ENCODE measurements at regions not wholly inside any gene's neighbourhood (a gene's known extent, or its start where the extent isn't known, plus 50 kb on each side); places are given as distances from the start of the nearest gene placed in this dataset.
"Not testable (repeated sequence)": the region's sequence is repeated elsewhere in the genome, so short reads cannot be mapped to it uniquely, and the experiment has no call there.

- no peak for ATAC-seq
Observed at GRCh38 chr1:29624320-29625083, 388.2 kb downstream of the PTPRU start.

DNA sequence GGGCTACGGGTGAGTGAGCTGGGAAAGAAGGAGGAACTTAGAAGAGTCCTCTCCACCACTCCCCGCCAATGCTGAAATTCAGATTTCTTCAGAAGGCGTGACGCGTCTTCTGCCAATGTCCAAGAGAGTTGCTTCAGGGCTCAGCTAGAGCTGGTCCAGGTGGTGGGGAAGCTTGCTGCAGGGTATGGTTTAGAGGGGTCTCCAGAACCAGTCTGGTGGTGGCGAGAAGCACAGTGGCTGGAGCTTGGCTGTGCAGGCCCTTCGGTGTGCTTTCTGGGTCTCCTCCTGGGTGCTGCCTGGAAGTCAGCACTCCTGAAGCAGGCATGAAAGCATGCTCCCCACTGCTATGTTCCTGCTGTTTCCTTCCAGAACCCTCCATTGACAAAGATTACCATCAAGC lies 387.2 kb downstream of the PTPRU start:
- ATAC-seq, result no peak

DNA sequence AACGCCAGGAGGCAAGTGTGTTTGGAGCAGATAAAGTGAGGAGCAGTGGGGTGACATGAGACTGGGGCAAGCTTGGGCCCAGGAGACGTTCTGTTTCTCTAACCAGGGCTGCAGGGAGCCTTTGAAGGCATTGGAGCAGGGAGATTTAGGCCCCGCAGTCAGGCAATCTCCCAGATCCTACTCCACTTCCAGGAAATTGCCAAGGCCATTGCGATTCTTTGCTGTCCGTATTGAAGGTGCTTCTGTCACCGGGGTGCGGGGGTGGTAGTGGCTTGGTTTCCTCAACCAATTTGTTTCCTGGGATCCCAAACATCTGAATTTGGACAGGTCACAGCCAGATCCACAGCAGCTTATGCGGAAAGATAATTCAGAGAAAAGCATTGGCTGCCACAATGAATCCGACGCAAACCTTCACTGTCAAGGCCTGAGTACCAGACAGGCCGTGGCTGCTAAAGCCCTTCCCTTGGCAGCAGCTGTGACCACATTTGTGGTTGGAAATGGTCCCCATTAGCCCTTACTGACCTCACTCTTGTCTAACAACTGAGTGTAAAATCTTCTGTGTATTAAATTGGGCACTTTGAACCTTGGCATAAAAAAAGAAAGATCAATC lies 385.6 kb downstream of the PTPRU start:
- ATAC-seq, result no peak

DNA sequence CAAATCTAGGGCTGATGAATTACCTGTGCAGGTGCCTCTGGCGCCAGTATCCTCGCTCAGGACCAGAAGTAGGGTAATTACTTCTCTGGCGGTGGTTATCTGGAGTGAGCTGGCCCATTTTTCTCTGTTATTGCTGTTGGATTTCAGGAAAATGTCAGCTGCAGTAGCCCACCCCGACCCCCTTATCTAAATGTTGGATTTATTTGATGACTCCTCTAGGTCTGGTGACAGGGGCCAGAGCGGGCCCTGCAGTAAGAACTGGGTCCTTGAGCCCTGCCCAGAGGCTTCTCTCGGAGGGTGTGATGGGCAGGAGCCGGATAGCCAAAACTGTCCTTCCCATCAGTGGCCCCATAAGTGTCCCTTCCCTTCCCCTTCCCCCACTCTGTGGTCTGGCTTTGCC lies 384.3 kb downstream of the PTPRU start:
- ATAC-seq, result no peak

GRCh38 chr1:29607236-29607635 lies 370.9 kb downstream of the PTPRU start:
- ATAC-seq, result no peak

GRCh38 chr1:29604796-29605195 lies 368.5 kb downstream of the PTPRU start:
- not testable (repeated sequence) for ATAC-seq

DNA sequence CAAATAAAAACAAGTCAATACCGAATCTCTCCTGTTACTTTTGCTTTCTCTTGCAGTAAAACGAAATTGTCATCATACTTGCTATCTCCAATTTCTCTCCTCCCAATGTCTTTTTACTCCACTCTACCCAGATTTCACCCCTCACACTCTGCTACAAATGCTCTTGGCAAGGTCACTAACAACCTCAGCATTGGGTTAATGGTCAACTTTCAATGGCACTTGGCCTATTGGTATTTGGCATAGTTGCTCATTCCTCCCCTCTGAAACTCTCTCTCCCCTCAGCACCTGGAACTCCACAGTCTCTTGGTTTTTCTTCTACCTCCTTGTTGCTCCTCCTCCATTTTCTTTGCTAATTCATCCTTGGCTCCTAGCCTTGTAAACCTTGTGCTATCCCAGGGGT lies 367.3 kb downstream of the PTPRU start:
- ATAC-seq, result no peak

DNA sequence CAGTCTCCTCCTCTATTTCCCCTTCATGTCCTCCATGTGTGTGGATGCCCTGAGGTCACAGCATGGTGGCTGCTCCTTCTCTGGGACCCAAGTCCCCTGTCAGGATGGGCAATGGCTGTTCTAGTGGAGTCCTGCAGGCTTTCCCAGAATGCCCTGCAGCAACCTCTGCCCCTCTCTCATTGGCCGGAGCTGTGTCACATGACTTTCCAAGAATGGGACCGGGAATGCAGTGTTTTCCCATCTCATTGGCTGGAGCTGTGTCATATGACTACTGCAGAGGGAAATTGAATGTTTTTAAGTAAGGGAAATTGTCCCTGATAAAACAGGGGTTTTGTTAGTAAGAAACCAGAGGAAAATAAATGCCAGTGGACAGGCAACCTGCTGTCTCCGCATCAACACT lies 365.9 kb downstream of the PTPRU start:
- no peak for ATAC-seq

DNA sequence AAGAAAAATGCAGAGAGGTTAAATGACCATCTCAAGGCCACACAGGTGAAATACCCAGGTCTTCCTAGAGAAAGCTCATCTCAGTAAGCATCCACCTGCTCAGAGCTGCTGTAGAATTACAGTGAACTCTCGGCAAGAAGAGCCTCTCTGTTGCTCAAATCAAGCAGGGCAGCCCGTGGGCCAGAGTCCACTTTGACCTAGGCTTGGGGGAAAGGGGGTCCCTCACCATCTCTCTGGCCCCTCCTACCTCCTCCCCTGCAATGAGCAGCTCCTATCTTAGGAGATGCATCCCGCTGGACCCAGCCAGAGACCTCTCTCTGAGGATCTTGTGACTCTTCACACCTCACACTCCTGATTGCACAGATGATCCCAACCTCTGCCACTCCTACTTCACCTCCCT lies 364.7 kb downstream of the PTPRU start:
- no peak for ATAC-seq

- ATAC-seq, result no peak
Observed at GRCh38 chr1:29599826-29600225, 363.5 kb downstream of the PTPRU start.

DNA sequence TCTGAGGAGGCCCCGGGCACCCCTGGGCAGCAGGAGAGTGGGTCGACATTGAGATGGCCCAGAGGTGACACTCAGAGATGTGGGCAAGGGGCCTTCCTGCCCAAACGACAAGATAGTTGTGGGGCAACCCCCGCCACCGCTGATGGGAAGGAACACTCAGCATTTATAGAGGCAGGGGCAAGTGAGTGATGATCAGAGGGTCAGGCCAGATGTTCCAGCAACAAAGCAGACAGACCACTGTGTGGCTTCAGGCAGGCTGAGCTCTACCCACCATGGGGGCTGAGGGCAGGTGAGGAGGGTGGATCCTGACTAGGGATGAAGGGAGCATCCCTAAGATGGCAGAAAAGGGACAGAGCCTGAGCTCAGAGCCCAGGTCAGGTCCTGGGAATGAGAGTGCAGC lies 362.7 kb downstream of the PTPRU start:
- no peak for ATAC-seq

GRCh38 chr1:29597861-29598260 lies 361.5 kb downstream of the PTPRU start:
- no peak for ATAC-seq

DNA sequence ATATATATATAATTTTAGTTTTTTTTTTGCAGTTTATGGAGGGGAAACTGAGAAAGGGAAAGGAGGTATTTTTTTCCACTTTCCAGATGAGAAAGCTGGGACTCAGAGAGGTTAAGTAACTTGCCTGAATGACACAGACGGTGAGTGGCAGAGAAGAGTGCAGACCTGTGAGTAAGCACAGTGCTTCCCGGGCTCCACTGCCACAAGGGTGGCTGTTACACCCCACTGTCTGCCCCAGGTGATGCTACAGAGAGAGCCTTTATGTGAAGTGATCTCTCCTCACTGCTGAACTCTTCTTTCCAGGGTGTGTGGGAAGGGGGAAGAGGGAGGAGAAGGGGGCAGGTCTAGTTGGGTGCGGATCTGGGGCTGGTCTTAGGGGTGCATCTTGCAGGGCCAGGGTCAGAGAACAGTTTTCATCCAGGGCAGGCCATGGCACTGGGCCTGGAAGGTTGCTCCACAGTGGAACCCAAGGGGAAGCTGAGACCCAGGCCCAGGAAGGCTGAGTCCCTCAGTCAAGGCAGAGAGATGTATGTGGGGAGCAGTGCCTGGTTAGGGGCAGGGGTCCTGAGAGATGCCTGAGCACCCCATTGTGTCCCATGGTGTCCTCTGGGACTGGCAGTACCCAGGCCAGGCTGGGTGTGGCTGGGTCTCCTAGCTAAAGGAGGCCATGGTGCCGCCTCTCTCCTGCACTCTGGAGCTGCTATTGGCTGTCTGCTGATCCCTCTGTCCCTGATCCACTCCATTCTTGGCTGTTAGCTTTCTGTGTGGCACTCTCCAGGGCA lies 357.5 kb downstream of the PTPRU start:
- no peak for ATAC-seq

- ATAC-seq, result no peak
Observed at GRCh38 chr1:29592731-29593130, 356.4 kb downstream of the PTPRU start.

DNA sequence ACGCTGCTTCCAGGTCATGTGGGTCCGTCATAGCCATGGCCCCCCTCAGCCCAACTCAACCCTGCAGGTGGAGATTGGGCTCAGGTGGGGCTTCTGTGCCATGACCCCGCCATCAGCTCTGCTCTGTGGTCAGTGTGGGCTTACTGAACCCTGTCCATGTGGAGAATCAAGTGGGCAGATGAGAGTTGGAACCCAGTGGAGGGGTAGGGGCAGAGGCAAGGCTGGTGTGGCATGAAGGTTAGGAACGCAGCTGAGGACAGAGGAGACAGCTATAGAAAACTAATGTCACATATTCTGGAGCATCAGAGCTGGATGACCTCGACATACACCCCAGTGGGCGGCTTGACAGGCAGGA lies 355.9 kb downstream of the PTPRU start:
- ATAC-seq, result no peak

DNA sequence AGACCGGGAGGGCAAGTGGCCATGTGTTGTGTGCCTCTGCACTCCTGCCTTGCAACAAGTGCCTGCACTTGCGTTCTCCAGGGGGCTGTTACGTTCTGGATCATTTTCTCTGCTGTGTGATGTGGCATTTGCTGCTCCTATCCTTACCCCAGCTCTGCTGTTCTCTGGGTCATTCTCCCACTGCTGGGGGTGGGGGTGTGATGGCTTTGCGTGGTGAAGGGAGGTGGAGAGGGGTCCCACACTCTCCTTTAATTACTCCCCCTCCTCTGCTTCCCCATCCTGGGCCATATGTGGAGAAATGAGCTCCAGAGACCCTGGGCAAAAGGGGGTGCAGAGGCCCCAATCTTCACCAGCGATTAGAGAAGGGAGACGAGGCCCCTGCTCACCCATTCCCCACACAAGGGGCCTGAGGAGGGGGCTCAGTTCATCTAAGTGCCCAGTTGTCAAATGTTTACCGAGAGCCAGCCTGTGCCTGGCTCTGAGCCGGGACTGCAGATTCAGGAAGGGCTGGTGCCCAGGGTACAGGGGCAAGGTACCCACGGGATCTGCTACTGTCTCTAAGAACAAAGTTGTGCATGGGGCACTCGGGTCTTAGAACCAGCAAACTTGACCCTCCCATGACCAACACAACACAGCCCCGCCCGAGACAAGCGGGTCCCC lies 355.4 kb downstream of the PTPRU start:
- no peak for ATAC-seq

DNA sequence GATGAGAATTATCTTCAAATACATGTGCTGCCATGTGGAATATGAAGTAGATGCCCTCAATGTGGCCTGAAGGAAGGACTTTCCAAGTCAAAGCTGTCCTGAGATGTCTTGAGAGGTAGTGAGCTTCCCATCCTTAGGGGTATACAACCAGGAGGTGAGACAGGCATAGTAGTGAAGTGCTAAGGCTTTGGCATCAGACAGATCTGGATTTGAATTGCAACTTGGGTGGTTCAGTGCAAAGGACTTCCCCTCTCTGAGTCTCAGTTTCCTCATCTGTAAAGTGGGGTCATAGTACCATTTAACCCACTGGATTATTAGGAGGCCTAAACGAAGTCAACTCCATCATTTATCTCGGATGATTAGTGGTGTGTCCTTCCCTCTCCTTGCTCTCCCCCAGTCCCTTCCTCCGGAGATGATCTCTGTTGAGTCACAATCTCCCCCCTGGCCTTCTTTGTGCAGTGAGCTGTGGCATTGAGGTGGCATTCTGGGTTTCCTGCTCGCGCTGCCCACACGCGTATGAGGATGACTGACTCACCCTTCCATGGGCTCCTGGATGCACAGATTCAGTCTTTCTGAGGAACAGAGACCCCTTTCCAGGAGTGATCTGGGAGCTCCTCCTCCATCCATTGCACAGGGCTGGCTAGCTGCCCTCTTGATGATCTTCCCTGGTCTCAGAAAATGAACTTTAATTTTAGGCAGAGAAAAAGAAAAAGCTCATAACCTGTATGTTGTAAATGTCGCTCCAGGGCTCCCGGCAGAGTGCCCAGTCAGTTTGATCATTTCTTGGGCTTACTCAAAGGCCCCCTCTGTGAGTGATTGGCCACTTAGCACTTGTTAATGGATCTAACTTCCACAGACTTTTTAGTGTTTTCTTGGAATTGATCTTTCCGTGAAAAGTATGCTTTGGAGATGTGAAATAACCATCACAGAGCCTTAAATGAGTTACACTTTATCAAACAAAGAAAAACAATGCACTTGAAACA lies 354.6 kb downstream of the PTPRU start:
- no peak for ATAC-seq

- ATAC-seq, result not testable (repeated sequence)
Observed at GRCh38 chr1:29589716-29590115, 353.4 kb downstream of the PTPRU start.

GRCh38 chr1:29586991-29587745 lies 350.8 kb downstream of the PTPRU start:
- ATAC-seq, result no peak

- ATAC-seq, result no peak
Observed at GRCh38 chr1:29586215-29586614, 349.9 kb downstream of the PTPRU start.

GRCh38 chr1:29585656-29586055 lies 349.3 kb downstream of the PTPRU start:
- no peak for ATAC-seq

All from activated CD4-positive, CD25-positive, alpha-beta regulatory T cell treated with anti-CD3 and anti-CD28 coated beads, Interleukin-2, amount 50 U/mL, for 24 hours (primary cell).